G401.6 (cell line): ENCODE measurements at regions not wholly inside any gene's neighbourhood (a gene's known extent, or its start where the extent isn't known, plus 50 kb on each side); places are given as distances from the start of the nearest gene placed in this dataset.

Source experiments
- FAIRE-seq: peaks from 2 replicates; lab custom pipeline; 2012; peaks lifted over from hg19 to GRCh38; lab: Jason Lieb, UNC

GRCh38 chr2:43032213-43033015 lies 194.0 kb downstream of the ZFP36L2 start:
- no peak for FAIRE-seq

- no peak for FAIRE-seq
Measured at GRCh38 chr2:43031471-43032212, 194.8 kb downstream of the ZFP36L2 start.

- no peak for FAIRE-seq
Measured at GRCh38 chr2:43030551-43031307, 195.7 kb downstream of the ZFP36L2 start.

GRCh38 chr2:43029186-43029585 lies 197.2 kb downstream of the ZFP36L2 start:
- FAIRE-seq: no peak

- no peak for FAIRE-seq
Measured at GRCh38 chr2:43028188-43028587, 198.2 kb downstream of the ZFP36L2 start.

GRCh38 chr2:43027097-43027873 lies 199.1 kb downstream of the ZFP36L2 start:
- no peak for FAIRE-seq

- FAIRE-seq: no peak
Measured at GRCh38 chr2:43026426-43027096, 199.8 kb downstream of the ZFP36L2 start.

- no peak for FAIRE-seq
Measured at GRCh38 chr2:43025709-43026295, 200.6 kb downstream of the ZFP36L2 start.

- FAIRE-seq: no peak
Measured at GRCh38 chr2:43024515-43025011, 201.8 kb downstream of the ZFP36L2 start.

GRCh38 chr2:43023791-43024514 lies 202.5 kb downstream of the ZFP36L2 start:
- FAIRE-seq: no peak

GRCh38 chr2:43022896-43023295 lies 203.5 kb downstream of the ZFP36L2 start:
- FAIRE-seq: no peak

- no peak for FAIRE-seq
Measured at GRCh38 chr2:43021791-43022509, 204.5 kb downstream of the ZFP36L2 start.

- no peak for FAIRE-seq
Measured at GRCh38 chr2:43020990-43021669, 205.3 kb downstream of the ZFP36L2 start.

GRCh38 chr2:43020296-43020695 lies 206.1 kb downstream of the ZFP36L2 start:
- no peak for FAIRE-seq

- no peak for FAIRE-seq
Measured at GRCh38 chr2:43019536-43020183, 206.7 kb downstream of the ZFP36L2 start.

GRCh38 chr2:43019025-43019367 lies 207.4 kb downstream of the ZFP36L2 start:
- FAIRE-seq: no peak

GRCh38 chr2:43018179-43019024 lies 208.0 kb downstream of the ZFP36L2 start:
- no peak for FAIRE-seq
